ENCODE measurements at regions not wholly inside any gene's neighbourhood (a gene's known extent, or its start where the extent isn't known, plus 50 kb on each side); places are given as distances from the start of the nearest gene placed in this dataset.
"Not testable (repeated sequence)": the region's sequence is repeated elsewhere in the genome, so short reads cannot be mapped to it uniquely, and the experiment has no call there.

DNA sequence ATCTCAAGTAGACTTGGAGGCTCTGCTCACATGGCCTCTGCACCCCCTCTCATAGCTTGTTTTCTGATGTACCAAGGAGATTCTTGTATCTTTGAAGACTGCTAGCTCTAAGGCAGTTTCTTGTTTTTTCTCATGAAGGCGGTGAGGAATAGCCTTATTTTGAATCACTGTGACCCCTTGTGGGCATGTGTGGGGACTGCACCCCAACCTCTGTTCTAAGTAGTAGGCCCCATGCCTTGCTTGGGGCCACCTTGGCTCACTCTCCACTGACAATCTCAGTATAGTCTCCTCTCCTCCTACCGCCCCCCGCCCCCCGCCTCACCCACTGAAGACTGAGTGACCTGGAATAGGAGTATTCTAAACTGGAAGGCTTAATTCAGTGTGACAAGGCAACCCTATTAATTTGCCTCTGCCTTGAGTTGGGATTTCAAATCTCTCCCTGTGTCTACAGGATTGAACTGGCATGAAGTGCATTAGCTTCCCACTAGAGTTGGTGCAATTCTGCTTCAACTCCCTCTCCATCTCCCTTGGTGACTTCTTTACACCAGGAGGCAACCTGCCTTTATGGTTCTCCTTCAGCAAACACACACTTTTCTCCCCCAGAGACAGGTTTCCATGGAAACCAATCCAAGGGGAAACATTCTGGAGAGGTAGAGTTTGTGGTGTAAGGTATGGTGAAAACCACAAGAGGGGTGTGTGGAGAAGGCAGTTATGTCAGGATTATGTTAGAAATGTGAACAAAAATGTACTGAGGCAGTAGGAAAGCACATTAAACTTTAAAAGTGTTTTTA, 75.4 kb upstream of the ECI2 start:
- no peak overlapping the region for H3K27ac ChIP-seq
- H3K27me3 ChIP-seq: no peaks in the 10 kb centered on the region
- intact Hi-C loops (cut with DNase I): no loop called here
- H3K9me3 ChIP-seq: no peaks in the 10 kb centered on the region
- no peak for TF ChIP-seq POLR2A (IDR thresholded peaks at IDR 0.05)
- TF ChIP-seq, protein P1, sequence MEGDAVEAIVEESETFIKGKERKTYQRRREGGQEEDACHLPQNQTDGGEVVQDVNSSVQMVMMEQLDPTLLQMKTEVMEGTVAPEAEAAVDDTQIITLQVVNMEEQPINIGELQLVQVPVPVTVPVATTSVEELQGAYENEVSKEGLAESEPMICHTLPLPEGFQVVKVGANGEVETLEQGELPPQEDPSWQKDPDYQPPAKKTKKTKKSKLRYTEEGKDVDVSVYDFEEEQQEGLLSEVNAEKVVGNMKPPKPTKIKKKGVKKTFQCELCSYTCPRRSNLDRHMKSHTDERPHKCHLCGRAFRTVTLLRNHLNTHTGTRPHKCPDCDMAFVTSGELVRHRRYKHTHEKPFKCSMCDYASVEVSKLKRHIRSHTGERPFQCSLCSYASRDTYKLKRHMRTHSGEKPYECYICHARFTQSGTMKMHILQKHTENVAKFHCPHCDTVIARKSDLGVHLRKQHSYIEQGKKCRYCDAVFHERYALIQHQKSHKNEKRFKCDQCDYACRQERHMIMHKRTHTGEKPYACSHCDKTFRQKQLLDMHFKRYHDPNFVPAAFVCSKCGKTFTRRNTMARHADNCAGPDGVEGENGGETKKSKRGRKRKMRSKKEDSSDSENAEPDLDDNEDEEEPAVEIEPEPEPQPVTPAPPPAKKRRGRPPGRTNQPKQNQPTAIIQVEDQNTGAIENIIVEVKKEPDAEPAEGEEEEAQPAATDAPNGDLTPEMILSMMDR (IDR thresholded peaks at IDR 0.05): peak; percentile 52 to 70 (median 55)
- ATAC-seq: peak; percentile 58
- WGBS, 2 donors: 31 to 42% methylated on average over 4 of the region's 4 CpGs
- no peaks in the 10 kb centered on the region for H3K4me1 ChIP-seq
- no peaks in the 10 kb centered on the region for H3K36me3 ChIP-seq (replicated peaks in 1 of 2; ENCODE audit: insufficient read depth in 1 of 2, low read depth in 2 of 2)
- DNase-seq: peak; percentile 56 to 78 (median 64)
- H3K4me3 ChIP-seq: no peak overlapping the region

DNA sequence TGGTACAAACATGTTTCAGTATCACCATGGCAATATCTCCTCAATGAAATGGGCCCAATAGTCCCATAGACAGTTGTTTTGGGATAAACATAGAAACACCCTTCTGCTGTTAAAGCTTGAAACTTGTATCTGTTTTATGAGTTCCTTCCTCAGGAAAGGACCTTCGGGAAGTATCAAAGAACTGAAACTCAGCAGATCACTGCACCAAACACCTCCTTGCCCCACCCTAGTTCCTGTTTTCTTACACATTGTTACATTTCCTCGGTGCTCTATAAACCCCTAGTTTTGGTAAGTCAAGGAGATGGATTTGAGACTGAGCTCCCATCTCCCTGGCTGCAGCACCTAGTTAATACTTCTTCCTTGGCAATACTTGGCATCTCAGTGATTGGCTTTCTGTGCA, 73.8 kb upstream of the ECI2 start:
- 61 to 62% methylated on average over 2 of the region's 2 CpGs for WGBS, 2 donors
- H3K4me1 ChIP-seq: no peaks in the 10 kb centered on the region
- H3K9me3 ChIP-seq: no peaks in the 10 kb centered on the region
- no peak overlapping the region for H3K27ac ChIP-seq
- no peak overlapping the region for H3K4me3 ChIP-seq
- H3K36me3 ChIP-seq (replicated peaks in 1 of 2; ENCODE audit: insufficient read depth in 1 of 2, low read depth in 2 of 2): no peaks in the 10 kb centered on the region
- DNase-seq (no peak), ATAC-seq (no peak)
- TF ChIP-seq, protein P1 (IDR thresholded peaks at IDR 0.05): no peak
- TF ChIP-seq POLR2A (IDR thresholded peaks at IDR 0.05): no peak
- intact Hi-C loops (cut with DNase I): no loop called here
- H3K27me3 ChIP-seq: no peaks in the 10 kb centered on the region

DNA sequence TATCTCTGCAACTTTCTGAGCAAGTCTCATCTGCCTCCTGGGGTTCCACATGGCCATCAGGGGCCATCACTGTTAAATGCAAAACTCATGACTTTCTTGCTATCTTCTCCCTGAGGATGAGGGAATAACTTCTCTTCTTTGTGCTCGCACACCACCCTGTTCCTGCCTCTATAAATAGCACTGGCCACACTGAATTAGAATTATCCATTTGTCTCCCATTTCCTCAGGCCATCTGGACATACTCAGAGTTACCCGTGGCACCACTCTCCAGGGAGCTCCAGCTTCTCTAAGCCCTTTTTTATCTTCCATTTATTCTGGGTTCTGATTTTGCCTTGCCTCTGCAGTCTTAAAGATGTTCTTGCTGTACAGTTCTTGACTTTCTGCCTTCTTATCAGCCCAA, 72.8 kb upstream of the ECI2 start:
- no peak overlapping the region for H3K27ac ChIP-seq
- no peak for TF ChIP-seq POLR2A (IDR thresholded peaks at IDR 0.05)
- TF ChIP-seq, protein P1 (IDR thresholded peaks at IDR 0.05): no peak
- H3K27me3 ChIP-seq: no peaks in the 10 kb centered on the region
- no peaks in the 10 kb centered on the region for H3K4me1 ChIP-seq
- no peak for ATAC-seq
- H3K9me3 ChIP-seq: peaks cover 0 to 7% (median 0%) of the 10 kb centered on the region in 3 donors
- H3K4me3 ChIP-seq: no peak overlapping the region
- no peak for DNase-seq
- no peaks in the 10 kb centered on the region for H3K36me3 ChIP-seq (replicated peaks in 1 of 2; ENCODE audit: insufficient read depth in 1 of 2, low read depth in 2 of 2)
- WGBS, 2 donors: 72 to 82% methylated on average over 2 of the region's 2 CpGs
- intact Hi-C loops (cut with DNase I): no loop called here

DNA sequence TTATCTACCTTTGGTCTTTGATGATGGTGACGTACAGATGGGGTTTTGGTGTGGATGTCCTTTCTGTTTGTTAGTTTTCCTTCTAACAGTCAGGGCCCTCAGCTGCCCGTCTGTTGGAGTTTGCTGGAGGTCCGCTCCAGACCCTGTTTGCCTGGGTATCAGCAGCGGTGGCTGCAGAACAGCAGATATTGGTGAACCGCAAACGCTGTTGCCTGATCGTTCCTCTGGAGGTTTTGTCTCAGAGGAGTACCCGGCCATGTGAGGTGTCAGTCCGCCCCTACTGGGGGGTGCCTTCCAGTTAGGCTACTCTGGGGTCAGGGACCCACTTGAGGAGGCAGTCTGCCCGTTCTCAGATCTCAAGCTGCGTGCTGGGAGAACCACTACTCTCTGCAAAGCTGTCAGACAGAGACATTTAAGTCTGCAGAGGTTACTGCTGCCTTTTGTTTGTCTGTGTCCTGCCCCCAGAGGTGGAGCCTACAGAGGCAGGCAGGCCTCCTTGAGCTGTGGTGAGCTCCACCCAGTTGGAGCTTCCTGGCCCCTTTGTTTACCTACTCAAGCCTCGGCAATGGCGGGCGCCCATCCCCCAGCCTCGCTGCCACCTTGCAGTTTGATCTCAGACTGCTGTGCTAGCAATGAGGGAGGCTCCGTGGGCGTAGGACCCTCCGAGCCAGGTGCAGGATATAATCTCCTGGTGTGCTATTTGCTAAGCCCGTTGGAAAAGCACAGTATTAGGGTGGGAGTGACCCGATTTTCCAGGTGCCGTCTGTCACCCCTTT, 68.5 kb upstream of the ECI2 start:
- H3K27ac ChIP-seq; H3K4me1 ChIP-seq; H3K9me3 ChIP-seq; H3K4me3 ChIP-seq; intact Hi-C loops (cut with DNase I); DNase-seq; ATAC-seq; H3K27me3 ChIP-seq; H3K36me3 ChIP-seq (replicated peaks in 1 of 2; ENCODE audit: insufficient read depth in 1 of 2, low read depth in 2 of 2): not testable (repeated sequence)
- WGBS, 2 donors: 90 to 92% methylated on average over 15 to 20 of the region's 21 CpGs

DNA sequence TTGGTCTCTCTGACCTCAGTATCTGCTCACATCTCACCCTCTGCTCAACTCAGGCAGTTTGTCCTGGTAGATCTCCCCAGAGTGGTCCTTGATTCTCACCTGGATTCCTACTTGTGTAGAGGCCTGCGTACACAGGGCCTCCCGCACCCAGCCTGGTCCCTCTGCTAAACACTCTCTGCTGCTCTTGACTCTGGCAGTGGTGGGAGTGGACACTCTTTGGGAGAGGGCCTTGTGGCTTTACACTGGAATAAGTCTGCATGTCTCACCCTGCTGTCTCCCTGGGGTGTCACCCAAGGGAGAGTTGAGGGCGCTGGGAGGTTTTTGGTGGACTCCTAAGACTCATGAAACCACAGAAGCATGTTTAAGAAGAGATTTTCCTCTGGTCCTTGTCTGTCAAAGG, 57.3 kb upstream of the ECI2 start:
- H3K27ac ChIP-seq: no peak overlapping the region
- no peaks in the 10 kb centered on the region for H3K27me3 ChIP-seq
- DNase-seq (no peak), ATAC-seq (no peak)
- no peak overlapping the region for H3K4me3 ChIP-seq
- WGBS, 2 donors: 90 to 91% methylated on average over 3 of the region's 3 CpGs
- H3K4me1 ChIP-seq: no peaks in the 10 kb centered on the region
- H3K9me3 ChIP-seq: no peaks in the 10 kb centered on the region
- intact Hi-C loops (cut with DNase I): no loop called here
- no peak for TF ChIP-seq POLR2A (IDR thresholded peaks at IDR 0.05)
- TF ChIP-seq, protein P1 (IDR thresholded peaks at IDR 0.05): no peak
- no peaks in the 10 kb centered on the region for H3K36me3 ChIP-seq (replicated peaks in 1 of 2; ENCODE audit: insufficient read depth in 1 of 2, low read depth in 2 of 2)

Data from body of pancreas (tissue), 4 donors.